ENCODE measurements at regions not wholly inside any gene's neighbourhood (a gene's known extent, or its start where the extent isn't known, plus 50 kb on each side); places are given as distances from the start of the nearest gene placed in this dataset.
"Not testable (repeated sequence)": the region's sequence is repeated elsewhere in the genome, so short reads cannot be mapped to it uniquely, and the experiment has no call there.

DNA sequence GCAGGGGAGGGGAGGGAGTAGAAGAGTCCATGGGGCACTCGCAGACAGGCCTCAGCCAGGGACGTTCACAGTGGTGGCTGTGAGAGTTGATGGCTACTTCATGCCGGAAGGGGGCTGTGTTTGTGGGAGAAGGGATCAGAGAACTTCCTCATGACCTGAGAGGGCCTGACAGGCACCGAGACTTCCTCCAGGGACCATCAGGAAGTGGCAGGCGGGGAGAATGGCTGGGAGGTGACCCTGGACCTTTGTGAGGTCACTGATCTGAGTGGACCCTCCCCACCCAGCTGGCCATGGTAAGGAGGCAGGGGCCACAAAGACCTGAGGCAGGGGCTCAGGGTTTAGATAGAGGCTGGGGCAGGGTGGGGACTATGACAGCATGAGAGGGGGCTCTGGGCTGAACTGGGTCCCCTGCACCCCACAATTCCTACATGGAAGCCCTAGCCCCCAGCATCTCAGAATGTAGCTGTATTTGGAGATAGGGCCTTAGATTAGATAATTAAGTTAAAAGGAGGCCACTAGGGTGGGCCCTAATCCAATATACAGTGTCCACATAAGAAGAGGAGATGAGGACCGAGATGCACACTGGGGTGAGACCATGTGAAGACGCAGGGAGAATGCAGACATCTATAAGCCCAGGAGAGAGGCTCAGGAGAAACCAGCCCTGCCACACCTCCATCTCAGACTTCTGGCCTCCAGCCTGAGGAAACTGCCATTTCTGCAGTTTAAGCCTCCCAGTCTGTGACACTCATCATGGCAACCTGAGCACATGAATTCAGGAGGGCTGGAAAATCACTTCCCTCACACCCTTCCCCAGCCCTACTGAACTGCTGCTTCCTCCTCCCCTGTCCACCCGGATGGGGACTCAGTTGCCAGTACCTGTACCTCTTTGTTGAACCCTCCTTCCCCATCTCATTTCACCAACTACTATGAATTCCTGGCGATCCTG lies 273.9 kb upstream of the ZNF32 start:
- DNase-seq = no peak

DNA sequence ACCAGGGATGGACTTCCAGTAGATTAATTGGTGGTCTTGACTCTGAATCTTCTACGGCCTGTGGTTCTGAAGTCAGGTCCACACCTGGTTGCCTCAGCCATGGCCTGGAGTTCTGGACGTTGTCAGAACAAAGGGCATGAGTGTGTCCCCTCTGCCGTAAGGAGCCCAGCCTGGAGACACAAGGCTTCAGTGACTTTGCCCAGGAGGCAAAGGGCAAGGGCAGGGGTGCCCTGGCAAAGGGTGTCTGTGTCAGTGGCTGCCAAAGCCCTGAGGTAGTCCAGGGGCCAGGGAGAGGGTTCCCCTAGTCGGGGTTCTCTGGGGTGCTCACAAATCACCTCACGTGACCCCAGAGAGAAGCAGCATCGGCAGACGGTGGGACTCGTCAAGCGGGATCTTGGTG lies 273.2 kb upstream of the ZNF32 start:
- no peak for DNase-seq

DNA sequence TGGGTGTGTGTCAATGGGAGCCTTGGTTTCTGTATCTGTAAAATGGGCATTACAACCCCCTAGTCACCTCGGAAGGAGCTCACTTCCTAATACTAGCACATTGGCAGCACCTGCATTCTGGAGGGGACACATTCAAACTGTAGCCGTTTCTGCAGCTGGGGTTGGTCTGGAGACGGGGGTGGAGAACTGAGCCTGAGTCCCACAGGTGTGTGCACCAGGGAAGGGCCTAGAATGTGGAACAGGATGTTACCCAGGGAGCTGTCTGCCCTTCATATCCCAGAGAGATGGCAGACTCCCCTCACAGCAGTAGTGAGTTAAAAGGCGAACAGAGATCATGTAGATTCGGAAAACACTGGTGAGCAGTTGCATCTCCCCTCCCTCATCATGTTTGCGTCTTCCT lies 272.8 kb upstream of the ZNF32 start:
- no peak for DNase-seq

DNA sequence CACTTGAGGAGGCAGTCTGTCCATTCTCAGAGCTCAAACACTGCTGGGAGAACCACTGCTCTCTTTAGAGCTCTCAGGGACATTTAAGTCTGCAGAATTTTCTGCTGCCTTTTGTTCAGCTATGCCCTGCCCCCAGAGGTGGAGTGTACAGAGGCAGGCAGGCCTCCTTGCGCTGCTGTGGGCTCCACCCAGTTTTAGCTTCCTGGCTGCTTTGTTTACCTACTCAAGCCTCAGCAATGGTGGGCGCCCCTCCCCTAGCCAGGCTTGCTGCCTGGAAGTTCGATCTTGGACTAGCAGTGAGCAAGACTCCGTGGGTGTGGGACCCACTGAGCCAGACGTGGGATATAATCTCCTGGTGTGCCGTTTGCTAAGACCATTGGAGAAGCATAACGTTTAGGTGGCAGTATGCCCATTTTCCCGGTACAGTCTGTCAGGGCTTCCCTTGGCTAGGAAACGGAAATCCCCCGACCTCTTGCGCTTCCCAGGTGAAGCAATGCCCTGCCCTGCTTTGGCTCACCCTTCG lies 271.6 kb upstream of the ZNF32 start:
- DNase-seq = not testable (repeated sequence)

DNA sequence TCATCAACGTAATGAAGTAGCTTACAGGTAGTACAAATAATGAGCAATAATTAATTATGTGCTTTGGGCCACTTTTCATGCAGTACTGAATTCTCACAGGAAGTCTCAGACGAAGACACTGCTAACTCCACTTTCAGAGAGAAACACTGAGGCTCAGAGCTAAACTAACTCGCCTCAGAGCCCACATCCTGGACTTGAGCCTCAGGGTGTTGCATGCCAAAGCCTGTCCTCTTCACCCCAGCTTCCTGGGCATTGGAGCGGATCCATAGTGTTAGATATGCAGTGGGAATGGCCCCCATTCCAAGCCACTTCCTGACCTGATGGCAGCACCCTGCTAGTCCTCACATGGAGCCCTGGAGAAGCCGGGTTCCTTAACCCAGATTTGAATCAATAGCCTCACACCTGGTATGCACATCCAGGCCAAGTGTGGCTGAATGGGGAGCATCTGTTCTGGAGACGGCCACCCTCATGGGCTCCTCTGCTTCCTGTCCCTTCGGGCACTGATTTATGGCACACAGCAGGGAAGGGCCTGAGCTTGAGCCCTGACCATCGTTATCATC lies 265.1 kb upstream of the ZNF32 start:
- DNase-seq = no peak

DNA sequence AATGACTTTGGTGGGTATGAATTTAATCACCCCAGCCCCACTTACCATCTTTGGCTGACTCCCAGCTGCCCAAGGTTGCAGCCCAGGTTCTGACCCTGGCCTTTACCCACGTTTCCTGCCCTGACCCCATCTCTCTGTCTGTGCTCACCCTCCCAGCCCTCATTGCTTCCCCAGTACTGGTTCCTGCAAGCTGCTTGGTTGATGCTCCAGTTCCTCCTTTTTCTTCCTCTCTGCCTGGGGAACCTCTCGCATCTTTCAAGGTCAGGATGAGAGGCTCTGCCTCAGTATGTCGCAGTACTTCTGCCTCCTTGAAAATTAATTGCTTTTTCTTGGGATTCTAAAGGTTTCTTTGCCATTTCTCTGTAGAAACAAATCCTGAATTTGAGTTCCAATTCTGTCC lies 263.8 kb upstream of the ZNF32 start:
- DNase-seq = no peak

DNA sequence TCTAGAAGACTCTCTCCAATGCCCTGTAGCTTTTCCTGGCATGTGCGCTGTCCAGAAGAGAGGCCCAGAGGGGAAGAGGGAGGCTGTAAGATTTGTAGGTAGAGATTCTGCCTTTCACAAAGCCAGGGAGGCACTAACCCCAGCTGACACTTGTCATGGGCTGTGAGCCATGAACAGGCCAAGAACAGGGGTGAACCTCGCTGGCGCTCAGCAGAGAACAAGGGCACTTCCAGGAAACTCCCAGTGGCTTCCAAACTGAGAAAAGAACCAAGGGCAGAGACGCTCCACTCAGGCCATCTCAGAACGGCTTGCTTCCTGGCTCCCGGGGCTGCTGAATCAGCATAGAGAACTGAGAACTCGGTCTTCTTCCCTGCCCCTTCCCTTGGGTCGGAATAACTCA lies 257.8 kb upstream of the ZNF32 start:
- no peak for DNase-seq

DNA sequence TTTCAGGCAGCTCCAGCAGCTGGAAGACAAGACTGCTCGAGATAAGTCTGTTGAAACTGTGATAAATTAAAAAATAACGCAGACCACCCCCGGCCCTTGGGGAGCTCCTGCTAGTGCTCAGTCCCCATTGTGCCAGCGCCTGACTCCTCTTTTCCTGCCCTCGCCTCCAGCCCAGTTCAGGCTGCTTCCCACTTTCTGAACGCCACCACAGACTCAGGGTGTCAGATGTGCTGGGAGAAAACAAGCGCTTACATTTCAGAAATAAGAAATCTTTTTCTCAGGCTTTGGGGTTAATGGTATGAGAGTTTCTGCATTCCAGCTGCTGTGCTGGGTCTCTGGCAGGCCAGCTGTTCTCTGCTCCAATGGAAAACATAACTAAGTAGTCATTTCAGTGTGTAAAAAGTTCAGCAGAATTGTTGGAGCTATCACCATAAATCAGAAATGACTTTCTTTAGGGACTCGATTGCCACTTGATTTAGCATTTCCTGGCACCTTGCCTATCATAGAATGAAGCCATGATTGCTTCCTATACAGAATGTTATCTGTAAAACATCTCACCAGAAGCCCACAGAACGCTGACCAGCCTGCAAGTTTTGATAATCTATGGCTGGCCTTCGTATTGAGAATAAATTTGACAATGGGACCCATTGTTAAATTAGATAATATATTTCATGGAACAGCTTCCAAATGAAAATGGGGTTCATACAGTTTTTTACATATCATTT lies 257.0 kb upstream of the ZNF32 start:
- no peak for DNase-seq

DNA sequence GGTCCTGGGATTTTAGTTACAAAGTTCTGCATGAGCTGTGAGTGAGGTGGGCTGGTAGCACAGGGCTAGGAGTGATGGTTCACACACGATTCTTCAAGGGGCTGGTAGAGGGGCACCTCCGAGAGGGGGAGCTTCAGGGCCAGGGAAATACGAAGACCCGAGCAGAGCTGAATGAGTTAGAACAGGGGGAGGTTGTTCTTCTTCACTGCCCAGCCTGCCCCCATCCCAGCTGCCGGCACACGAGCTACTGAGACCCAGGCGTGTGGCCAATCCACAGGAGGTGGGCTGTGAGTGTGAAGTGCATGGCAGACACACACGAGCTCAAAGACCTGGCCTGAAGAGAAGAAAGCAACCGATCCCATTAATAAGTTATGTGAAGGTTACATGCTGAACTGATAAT lies 256.2 kb upstream of the ZNF32 start:
- no peak for DNase-seq

DNA sequence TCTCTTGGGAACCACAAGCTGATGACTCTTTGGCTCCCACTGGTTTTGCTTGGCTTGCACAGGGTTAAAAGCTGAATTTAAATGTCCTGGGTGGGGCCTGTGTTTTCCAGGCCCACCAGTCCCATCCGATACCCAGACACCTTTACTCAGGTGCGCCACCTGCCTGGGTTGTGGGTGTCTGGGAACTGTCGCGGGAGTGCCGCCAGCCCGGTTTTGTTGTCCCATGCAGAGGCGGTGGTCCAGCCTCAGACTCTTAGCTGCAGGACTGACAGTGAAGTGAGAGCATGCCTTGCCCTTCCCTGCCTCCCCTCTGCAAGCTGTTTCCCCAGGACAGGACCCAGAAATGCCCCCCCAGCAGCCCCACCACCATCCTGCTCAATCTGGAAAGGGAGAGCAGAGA lies 255.6 kb upstream of the ZNF32 start:
- DNase-seq = no peak

DNA sequence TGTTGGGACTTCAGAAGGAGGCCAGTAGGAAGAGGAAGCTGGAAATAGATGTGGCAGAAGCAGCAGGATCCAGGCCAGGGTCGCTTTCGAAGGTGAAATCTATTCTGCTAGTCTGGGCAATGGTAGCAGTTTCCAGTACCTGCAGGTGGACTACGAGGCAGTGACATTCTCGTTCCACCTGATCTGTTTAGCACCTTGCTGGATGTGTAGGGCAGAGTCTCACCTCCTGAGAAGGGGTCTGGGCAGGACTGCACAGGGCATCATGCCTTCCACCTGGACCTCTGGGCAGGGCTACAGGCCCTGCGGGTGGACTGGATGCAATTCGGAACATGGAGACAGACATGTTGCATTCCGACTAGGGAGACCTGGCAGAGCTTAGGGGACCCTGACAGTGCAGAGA lies 254.8 kb upstream of the ZNF32 start:
- no peak for DNase-seq

DNA sequence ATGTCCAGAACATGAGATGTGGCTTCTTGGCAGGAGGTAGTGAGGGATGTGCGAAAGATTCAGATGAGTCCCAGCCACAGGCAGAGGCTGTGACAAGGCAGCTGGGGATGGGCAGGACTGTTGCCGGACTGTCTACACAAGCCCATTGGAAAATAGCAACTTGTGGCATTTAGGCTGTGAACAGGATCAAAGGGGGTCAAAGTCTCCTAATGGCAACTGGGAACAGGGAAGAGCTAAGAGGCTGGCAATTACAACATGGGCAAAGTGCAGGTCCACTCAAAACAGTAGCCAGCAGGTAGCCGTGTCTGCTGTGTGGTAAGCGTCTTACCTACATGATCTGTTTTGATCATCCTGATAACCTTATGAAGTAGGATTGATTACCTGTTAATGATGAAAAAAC lies 254.2 kb upstream of the ZNF32 start:
- no peak for DNase-seq

DNA sequence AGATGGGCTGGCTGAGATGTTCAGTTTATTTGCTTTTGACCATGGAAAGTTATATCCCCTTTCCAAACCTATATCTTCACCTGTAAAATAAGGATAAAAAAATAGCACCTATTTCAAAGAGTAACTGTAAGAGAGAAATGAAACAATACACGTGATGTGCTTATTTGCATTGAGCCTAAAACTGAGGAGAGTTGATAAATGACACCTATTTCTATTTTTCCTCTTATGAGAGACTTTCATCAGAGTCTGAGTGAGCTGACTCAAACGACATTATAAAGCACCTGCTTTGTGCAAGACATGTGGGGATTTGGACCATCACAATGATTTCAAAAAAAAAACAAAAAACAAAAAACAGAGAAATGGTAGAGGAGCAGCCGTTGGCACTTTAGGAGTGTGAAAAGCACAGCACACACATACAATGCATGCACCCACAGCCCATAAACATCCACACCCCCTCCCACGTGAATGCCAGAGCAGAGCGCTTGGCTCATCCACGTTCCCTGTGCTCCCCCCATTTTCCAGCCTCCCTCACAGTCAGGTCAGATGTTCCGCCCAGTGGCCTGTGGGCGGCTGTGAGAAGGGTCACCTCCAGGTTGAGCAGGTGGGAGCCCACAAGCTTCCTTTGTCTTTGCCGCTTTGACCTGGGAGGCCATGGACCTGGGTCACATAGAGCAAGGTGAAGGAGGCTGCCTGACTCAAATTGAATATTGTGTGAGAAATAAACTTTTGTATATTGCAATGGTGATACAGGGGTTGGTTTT lies 253.2 kb upstream of the ZNF32 start:
- no peak for DNase-seq

DNA sequence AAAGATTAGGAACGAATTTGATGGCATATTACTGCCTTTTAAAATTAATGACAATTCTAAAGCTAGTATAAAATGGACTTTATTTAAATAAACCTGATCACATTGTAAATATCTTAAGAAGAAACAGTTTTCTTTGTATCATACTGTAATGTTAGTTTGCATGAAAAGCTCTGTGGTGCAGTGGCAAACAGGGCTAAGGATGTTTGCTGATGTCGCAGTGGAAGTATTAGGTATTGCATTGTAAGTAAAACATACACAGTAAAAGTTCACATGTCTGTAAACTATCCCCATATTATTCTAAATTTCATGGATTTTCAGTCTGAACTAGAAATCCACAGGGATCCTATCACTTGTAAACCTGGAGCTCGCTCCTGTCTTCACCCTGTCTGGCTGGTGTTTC lies 252.6 kb upstream of the ZNF32 start:
- DNase-seq = no peak

DNA sequence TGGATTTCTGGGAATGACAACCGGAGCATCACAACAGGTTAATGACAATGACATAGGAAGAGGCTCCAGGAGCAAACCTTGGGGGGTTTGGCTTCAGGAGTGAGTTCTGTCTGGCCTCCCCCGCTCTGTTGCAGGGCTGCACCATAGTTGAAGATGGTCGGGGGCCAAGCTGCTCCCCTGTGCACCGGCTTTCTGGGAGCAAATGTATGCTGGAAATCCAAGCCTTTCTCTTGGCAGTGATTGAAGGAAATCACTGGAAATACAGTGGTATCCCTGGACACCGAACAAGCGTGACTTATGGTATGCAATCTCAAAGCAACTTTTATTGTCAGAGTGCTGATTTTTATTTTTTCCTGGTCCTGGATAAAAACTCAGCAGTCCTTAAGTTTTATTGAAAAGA lies 251.9 kb upstream of the ZNF32 start:
- no peak for DNase-seq

DNA sequence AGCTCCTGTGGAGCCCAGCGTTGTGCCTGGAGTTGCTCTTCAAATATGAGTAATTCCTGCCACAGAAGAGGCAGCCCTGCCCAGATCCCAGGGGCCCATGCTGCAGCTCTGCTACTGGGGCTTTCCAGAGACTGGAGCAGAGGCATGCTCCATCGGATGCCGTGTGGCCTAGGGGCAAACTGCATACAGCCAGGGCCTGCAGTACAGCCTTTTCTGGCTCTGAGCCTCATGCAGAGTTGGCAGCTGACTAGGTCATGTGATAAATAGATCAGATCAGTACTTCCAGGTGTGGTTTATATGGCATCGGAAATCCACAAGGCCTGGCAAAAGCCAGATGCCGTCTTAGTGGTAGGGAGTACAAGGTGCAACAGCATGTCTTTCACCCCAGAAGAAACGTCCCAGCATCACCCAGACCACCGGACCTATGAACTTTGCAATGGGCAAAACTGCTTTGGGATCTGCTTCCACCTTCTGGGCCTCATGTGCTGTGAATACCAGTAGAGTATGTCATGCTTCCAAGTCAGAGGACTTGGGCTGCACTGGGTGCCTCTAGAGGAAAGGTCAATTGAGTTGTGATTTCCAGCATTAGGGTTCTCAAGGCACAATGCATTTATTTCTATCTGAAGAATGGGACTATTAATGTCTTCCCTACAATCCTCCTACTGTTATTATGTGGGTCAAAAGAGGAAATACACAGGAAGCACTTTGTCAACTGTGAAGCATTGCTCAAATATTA lies 250.7 kb upstream of the ZNF32 start:
- DNase-seq = no peak

DNA sequence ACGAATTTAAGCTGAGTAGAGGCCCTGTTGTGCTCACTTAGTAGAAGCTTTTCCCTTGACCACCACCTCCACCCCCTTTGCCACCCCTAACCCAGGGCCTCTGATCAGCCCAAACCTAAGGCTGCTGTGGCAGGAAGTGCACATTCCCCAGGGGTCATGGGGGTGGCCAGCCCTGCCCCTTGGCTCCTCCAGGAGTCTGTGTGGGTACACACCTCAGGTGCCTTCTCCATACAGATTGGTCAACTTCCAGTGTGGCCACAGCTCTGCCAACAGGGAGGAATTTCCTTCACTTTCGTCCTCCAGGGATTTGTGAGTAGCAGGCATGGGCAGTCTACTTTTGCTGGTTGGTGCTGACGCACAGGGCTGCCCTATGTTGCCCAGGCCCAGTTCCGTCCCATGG lies 249.9 kb upstream of the ZNF32 start:
- no peak for DNase-seq

DNA sequence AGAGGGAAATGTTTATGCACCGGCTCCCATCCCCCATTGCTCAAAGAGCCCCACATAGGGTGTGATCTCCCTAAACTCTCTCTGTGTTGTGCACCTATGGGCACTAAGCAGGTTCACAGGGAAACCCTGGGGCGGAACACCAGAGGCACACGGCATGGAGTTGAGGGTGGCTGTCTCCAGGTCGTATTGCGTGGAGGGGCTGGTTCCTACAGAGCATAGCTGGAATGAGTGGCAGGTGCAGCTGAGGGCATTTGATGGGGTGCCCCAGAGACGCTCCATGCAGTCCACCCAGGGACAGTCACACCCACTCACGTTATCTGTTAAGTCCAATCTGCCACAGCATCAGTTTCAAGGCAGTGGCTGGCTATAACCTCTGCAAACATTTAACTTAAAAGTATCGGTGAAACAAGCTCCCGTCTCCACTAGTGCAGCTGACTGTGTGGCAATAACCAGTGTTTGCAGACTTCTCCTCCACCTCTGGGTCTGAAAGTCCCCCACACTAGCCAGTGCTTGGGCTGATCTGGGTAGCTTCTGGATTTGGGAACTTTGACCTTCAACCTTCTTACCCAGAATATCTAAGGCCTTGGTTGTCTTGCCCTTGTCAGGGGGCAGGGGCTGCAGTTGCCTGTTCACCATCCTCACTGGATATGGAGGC lies 249.2 kb upstream of the ZNF32 start:
- DNase-seq = no peak

DNA sequence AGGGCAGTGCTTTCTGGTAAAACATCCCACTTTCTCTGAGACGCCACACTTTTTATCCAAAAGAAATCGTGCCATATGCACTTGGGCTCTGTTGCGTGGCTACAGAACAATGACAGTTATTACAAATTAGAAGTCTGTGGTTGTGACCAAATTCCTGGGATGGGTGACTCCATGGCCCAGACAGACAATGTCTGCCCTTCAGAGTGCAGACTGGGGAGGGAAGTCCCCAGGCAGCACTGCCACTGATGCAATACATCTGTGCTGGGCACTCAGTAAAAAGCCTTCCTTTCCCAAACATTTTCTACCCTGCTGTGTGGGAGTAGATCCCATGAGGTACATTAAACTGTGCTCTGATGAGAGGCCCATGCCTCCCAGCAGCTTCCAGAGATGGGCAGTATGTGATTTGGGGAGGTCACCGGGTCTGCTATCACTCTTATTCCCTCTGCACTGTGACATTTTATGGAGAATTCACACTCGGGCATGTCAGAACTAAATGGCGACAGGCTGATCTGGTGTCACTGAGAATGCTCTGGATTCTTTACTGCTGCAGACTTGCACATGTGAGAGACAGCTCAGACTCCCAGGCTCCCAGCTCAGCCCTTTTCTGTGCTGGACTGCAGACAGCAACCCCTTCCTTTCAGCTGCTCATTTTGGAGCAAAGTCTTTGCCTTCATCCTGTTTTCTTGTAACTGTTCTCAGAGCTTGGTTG lies 243.5 kb upstream of the ZNF32 start:
- DNase-seq = no peak

DNA sequence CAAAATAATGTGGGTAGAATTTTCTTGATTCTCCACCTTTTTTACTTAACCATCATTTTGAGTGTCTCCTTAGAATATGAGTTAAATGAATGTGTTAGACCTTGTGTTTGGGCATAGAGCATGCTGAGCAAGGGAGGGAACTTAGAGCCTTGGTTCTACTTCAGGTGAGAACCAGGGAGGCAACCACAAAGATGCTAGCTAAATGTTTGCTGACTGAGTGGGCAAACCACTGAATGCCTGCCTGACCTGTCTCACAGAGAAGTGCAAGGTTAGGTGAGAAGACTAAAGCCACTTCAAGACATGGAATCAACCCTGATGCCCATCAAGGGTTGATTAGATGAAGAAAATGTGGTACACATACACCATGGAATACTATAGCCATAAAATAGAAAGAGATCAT lies 242.6 kb upstream of the ZNF32 start:
- no peak for DNase-seq

DNA sequence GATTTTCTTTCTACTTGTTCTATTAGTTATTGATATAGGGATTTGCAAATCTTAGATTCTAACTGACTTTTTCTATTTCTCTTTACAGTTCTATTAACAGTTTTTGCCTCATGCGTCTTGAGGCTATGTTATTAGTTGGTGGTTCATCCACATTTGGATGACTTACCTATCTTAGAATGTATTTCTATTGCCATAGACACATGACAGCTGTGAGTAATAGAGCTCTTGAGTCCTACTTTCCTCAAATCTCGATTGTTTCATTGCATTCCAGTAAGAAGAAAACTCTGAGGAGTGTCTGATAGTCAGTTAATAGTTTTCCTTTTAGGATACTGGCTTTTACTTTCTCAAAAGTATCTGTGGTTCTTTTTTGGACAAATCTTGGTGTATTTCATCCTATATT lies 241.4 kb upstream of the ZNF32 start:
- DNase-seq = no peak

Measured in CD4-positive, alpha-beta T cell treated with Interleukin-17A for 4 hours (primary cell).